Tibial nerve (tissue), 4 donors: ENCODE measurements at regions not wholly inside any gene's neighbourhood (a gene's known extent, or its start where the extent isn't known, plus 50 kb on each side); places are given as distances from the start of the nearest gene placed in this dataset.

Source experiments
- DNase-seq, 2 donors: peaks; one replicate each; pipeline ENCODE4 v3.0.0-alpha.2; 2019; ENCODE audit warnings: low spot score in 2 of 2
- H3K27ac ChIP-seq, 4 donors: fragments of 200-600 bp; sonication (generic) in 3 of 4; one replicate each; pipeline ENCODE4 v1.5.1; 2017 to 2019; ENCODE audit warnings: mild to moderate bottlenecking in 1 of 4
- H3K27me3 ChIP-seq, 2 donors: fragments of 200-600 bp; sonication (generic) in 1 of 2; one replicate each; pipeline versions ENCODE4 v1.5.1 to v1.6.0; 2017 to 2019
- H3K36me3 ChIP-seq, 3 donors: fragments of 200-600 bp; sonication (generic); one replicate each; pipeline ENCODE4 v1.5.1; 2018 to 2019
- H3K4me1 ChIP-seq, 4 donors: fragments of 200-600 bp; sonication (generic) in 3 of 4; one replicate each; pipeline ENCODE4 v1.5.1; 2017 to 2019
- H3K4me3 ChIP-seq, 4 donors: fragments of 200-600 bp; sonication (generic) in 3 of 4; one replicate each; pipeline ENCODE4 v1.5.1; 2017 to 2019; ENCODE audit warnings: mild to moderate bottlenecking in 1 of 4, moderate library complexity in 1 of 4
- H3K9me3 ChIP-seq, 4 donors: fragments of 200-600 bp; sonication (generic) in 3 of 4; one replicate each; pipeline ENCODE4 v1.5.1; 2017 to 2019
- CTCF ChIP-seq, 5 experiments: fragments of 200-600 bp in 3 of 5; fragments of 450-650 bp in 2 of 5; sonication (generic) in 3 of 5; IDR thresholded peaks; one replicate each; pipeline ENCODE4 v1.5.1; 2016 to 2019; ENCODE audit warnings: antibody characterized with exemption in 5 of 5, mild to moderate bottlenecking in 3 of 5, moderate library complexity in 2 of 5
- EP300 ChIP-seq, 2 donors: sonication (generic); formaldehyde crosslinking; IDR thresholded peaks; one replicate each; pipeline ENCODE4 v1.6.1; 2017; ENCODE audit warnings: antibody characterized with exemption in 2 of 2, mild to moderate bottlenecking in 1 of 2
- POLR2A ChIP-seq, 2 donors: fragments of 450-650 bp; IDR thresholded peaks; one replicate each; pipeline ENCODE4 v1.6.1; 2017; ENCODE audit warnings: antibody characterized with exemption in 2 of 2, mild to moderate bottlenecking in 2 of 2, moderate library complexity in 2 of 2
- WGBS, 2 donors: methylation state at CpG; one replicate each; pipeline ENCODE4 v1.1.5; 2018; 5-methylcytosine and 5-hydroxymethylcytosine counted together

DNA sequence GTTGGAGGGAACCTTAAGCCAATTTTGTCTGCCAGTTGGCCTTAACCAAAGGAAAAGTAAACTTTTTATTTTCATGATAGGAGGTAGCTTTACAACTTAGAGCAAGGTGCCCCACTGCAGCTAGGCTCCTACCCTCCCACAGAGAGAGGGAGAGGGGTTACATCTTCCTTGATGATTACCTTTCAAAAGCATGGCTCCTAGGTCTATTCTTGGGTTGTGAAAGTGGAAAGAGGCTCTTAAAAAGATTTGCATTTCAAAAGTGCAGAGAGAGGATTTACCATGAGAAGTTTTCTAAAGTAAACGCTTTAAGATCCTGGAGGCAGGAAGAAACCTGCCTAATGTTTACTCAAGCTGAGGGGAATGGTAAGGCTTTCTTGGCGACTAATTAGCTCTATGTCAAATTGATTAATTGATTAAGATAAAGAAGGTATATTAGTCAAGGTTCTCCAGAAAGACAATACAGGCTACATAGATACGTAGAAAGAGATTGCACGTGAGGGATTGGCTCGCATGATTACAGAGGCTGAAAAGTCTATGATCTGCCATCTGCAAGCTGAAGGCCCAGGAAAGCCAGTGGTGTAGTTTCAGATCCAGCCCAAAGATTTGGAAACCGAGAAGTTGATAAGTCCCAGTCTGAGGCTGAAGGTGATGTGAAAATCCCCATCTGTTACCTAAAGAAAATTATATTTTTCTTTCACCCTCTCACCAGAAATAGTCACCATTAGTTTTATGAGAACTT is 333.8 kb upstream of the CTNND2 start:
- WGBS, 2 donors: 33 to 44% methylated on average over 6 of the region's 6 CpGs

GRCh38 chr5:12230659-12231058 is 326.4 kb upstream of the CTNND2 start:
- Histone ChIP-seq H3K9me3 (peaks cover 0 to 4% (median 0%) of the 10 kb centered on the region in 4 donors), H3K36me3 (no peaks in the 10 kb centered on the region), H3K27me3 (no peaks in the 10 kb centered on the region), H3K4me1 (no peaks in the 10 kb centered on the region), H3K27ac (no peak overlapping the region), H3K4me3 (no peak overlapping the region)
- DNase-seq: no peak
- TF ChIP-seq EP300 (IDR thresholded peaks at IDR 0.05) (no peak), POLR2A (IDR thresholded peaks at IDR 0.05) (no peak), CTCF (IDR thresholded peaks at IDR 0.05) (no peak)
- 86 to 87% methylated on average over 9 of the region's 9 CpGs for WGBS, 2 donors

More for the DNA sequence above, 333.8 kb upstream of the CTNND2 start:
- H3K27ac ChIP-seq: no peak overlapping the region
- H3K9me3 ChIP-seq: peaks cover 0 to 4% (median 0%) of the 10 kb centered on the region in 4 donors
- no peaks in the 10 kb centered on the region for H3K27me3 ChIP-seq
- DNase-seq: no peak
- H3K4me1 ChIP-seq: no peaks in the 10 kb centered on the region
- no peaks in the 10 kb centered on the region for H3K36me3 ChIP-seq
- H3K4me3 ChIP-seq: no peak overlapping the region
- TF ChIP-seq POLR2A (IDR thresholded peaks at IDR 0.05): no peak
- TF ChIP-seq CTCF (IDR thresholded peaks at IDR 0.05): no peak
- no peak for TF ChIP-seq EP300 (IDR thresholded peaks at IDR 0.05)

GRCh38 chr5:12217039-12217438 is 312.8 kb upstream of the CTNND2 start:
- WGBS, 2 donors: 61 to 93% methylated on average over 2 of the region's 2 CpGs
- DNase-seq: no peak
- no peaks in the 10 kb centered on the region for H3K36me3 ChIP-seq
- peaks cover 0 to 35% (median 0%) of the 10 kb centered on the region in 4 donors for H3K9me3 ChIP-seq
- TF ChIP-seq POLR2A (IDR thresholded peaks at IDR 0.05) (no peak), EP300 (IDR thresholded peaks at IDR 0.05) (no peak), CTCF (IDR thresholded peaks at IDR 0.05) (no peak)
- H3K27me3 ChIP-seq: no peaks in the 10 kb centered on the region
- H3K4me1 ChIP-seq: no peaks in the 10 kb centered on the region
- H3K4me3 ChIP-seq: no peak overlapping the region
- H3K27ac ChIP-seq: no peak overlapping the region

GRCh38 chr5:12214267-12215015 is 310.2 kb upstream of the CTNND2 start:
- no peak overlapping the region for H3K4me3 ChIP-seq
- H3K27ac ChIP-seq: no peak overlapping the region
- H3K9me3 ChIP-seq: peaks cover 0 to 24% (median 0%) of the 10 kb centered on the region in 4 donors
- H3K4me1 ChIP-seq: no peaks in the 10 kb centered on the region
- WGBS, 2 donors: 69 to 83% methylated on average over 2 of the region's 2 CpGs
- no peaks in the 10 kb centered on the region for H3K36me3 ChIP-seq
- no peaks in the 10 kb centered on the region for H3K27me3 ChIP-seq
- no peak for DNase-seq
- TF ChIP-seq POLR2A (IDR thresholded peaks at IDR 0.05) (no peak), CTCF (IDR thresholded peaks at IDR 0.05) (no peak), EP300 (IDR thresholded peaks at IDR 0.05) (no peak)
